Colonic mucosa (tissue), 4 donors: ENCODE measurements at regions not wholly inside any gene's neighbourhood (a gene's known extent, or its start where the extent isn't known, plus 50 kb on each side); places are given as distances from the start of the nearest gene placed in this dataset.

Experiments
- DNase-seq: peaks from one replicate; pipeline ENCODE4 v3.0.0-alpha.2; 2020
- H3K27ac ChIP-seq: fragments of 200-600 bp; one replicate; pipeline ENCODE4 v1.8.0; 2021
- H3K27me3 ChIP-seq: fragments of 200-600 bp; one replicate; pipeline ENCODE4 v1.8.0; 2021
- H3K36me3 ChIP-seq: fragments of 200-600 bp; one replicate; pipeline ENCODE4 v1.8.0; 2021
- H3K4me1 ChIP-seq: fragments of 200-600 bp; one replicate; pipeline ENCODE4 v1.8.0; 2021; ENCODE audit warnings: mild to moderate bottlenecking
- H3K4me3 ChIP-seq: fragments of 200-600 bp; one replicate; pipeline ENCODE4 v1.8.0; 2021
- H3K9ac ChIP-seq, 2 donors: one replicate each; pipeline ENCODE4 v1.7.0; 2013; ENCODE audit warnings: control low read depth in 2 of 2, low read depth in 2 of 2, low read length in 2 of 2
- H3K9me3 ChIP-seq: fragments of 200-600 bp; one replicate; pipeline ENCODE4 v1.8.0; 2021
- CTCF ChIP-seq: fragments of 200-600 bp; IDR thresholded peaks from one replicate; pipeline ENCODE4 v1.8.0; 2022; ENCODE audit warnings: antibody characterized with exemption, mild to moderate bottlenecking
- intact Hi-C: fragments of 100-400 bp; cut with DNase I; formaldehyde crosslinking; loops from one replicate; pipeline ENCODE4 v1.14.1; 2022
- donor health status: healthy.
- donor health status: DM: no; HTN: no; CAD: no.
- donor health status: DM: no; HTN: no; CAD: no.

- TF ChIP-seq CTCF, result no peak
- Histone ChIP-seq H3K9me3 (no peaks in the 10 kb centered on the region), H3K27me3 (no peaks in the 10 kb centered on the region), H3K36me3 (no peaks in the 10 kb centered on the region), H3K4me3 (no peak overlapping the region), H3K9ac (no peak overlapping the region), H3K4me1 (no peaks in the 10 kb centered on the region), H3K27ac (no peak overlapping the region)
- intact Hi-C loops, result no loop called here
- DNase-seq, result no peak
These were observed 81.0 kb downstream of the NCOR2 start for GRCh38 chr12:124486346-124486963.

DNA sequence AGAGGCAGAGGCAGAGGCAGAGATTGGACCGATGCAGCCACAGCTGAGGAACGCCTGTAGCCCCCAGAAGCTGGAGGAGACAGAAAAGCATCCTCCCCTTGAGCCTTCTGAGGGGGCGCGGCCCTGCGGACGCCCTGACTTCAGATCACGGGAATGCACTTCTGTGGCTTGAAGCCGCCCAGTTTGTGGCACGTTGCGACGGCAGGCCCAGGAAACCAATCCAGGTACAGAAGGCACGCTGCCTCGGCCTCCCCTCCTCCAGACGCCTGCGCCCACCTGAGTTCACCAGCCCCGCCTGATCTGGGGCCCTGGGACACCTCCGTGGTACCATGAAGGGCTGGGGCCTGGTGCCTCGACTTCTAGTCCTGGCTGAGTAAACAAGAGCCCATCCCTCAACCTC, 82.0 kb downstream of the NCOR2 start:
- intact Hi-C loops, result no loop called here
- no peak overlapping the region for H3K9ac ChIP-seq
- H3K36me3 ChIP-seq, result no peaks in the 10 kb centered on the region

DNA sequence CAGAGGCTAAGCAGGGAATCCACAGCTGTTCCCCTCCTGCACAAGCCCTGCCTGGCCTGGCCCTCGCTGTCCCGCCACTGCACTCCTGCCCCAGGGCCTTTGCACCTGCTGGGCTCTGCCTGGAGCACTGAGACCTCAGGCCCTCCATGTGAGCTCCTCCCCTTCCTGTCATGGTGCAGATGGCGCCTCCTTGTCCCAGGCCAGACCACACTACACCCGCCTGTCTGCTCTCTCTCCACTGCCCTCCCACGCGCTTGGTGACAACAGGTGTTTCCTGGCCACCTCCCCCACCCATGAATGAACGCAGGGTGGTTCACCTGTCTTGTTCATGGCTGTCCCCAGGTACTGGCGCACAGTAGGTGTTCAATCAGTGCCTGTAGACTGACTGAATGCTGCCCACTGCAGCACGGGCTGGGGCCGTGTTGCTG, 82.9 kb downstream of the NCOR2 start:
- Histone ChIP-seq H3K27ac (no peak overlapping the region), H3K9ac (no peak overlapping the region), H3K4me3 (no peak overlapping the region), H3K27me3 (no peaks in the 10 kb centered on the region), H3K9me3 (no peaks in the 10 kb centered on the region), H3K36me3 (no peaks in the 10 kb centered on the region), H3K4me1 (no peaks in the 10 kb centered on the region)
- intact Hi-C loops, result no loop called here
- DNase-seq, result no peak
- TF ChIP-seq CTCF, result no peak

More for the DNA sequence above, 82.0 kb downstream of the NCOR2 start:
- no peak overlapping the region for H3K4me3 ChIP-seq
- no peak for TF ChIP-seq CTCF
- no peaks in the 10 kb centered on the region for H3K4me1 ChIP-seq
- H3K9me3 ChIP-seq, result no peaks in the 10 kb centered on the region
- no peaks in the 10 kb centered on the region for H3K27me3 ChIP-seq
- no peak for DNase-seq
- no peak overlapping the region for H3K27ac ChIP-seq

DNA sequence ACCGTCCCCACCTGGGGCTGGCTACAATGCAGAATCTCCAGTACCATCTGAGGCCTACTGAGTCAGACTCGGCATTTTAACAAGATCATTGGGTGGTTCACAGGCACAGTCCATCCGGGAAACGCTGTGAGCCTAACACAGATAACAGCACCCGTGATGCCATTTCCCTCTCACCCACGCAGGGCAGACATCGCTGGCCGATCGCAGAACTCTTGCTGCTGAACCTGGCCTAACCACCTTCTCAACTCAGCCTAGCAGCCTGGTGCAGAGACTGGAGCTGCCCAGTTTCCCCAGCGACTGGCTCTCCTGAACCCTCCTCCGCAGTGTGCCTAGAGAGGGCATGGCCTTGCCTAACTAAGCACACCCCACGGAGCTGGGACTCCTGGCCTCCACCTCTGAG, 83.3 kb downstream of the NCOR2 start:
- H3K36me3 ChIP-seq, result no peaks in the 10 kb centered on the region

GRCh38 chr12:124482901-124483799, 84.3 kb downstream of the NCOR2 start:
- no peak for TF ChIP-seq CTCF
- Histone ChIP-seq H3K4me1 (no peaks in the 10 kb centered on the region), H3K9me3 (no peaks in the 10 kb centered on the region), H3K4me3 (no peak overlapping the region), H3K36me3 (no peaks in the 10 kb centered on the region), H3K27me3 (no peaks in the 10 kb centered on the region), H3K9ac (no peak overlapping the region), H3K27ac (no peak overlapping the region)
- intact Hi-C loops, result no loop called here
- DNase-seq, result no peak

More for the DNA sequence above, 83.3 kb downstream of the NCOR2 start:
- no peak for TF ChIP-seq CTCF
- Histone ChIP-seq H3K9ac (no peak overlapping the region), H3K9me3 (no peaks in the 10 kb centered on the region), H3K4me3 (no peak overlapping the region), H3K4me1 (no peaks in the 10 kb centered on the region), H3K27ac (no peak overlapping the region), H3K27me3 (no peaks in the 10 kb centered on the region)
- intact Hi-C loops, result no loop called here
- DNase-seq, result no peak
